HFFc6 (cell line): ENCODE measurements at regions not wholly inside any gene's neighbourhood (a gene's known extent, or its start where the extent isn't known, plus 50 kb on each side); places are given as distances from the start of the nearest gene placed in this dataset.

Experiments used
- DNase-seq: peaks from one replicate; pipeline ENCODE4 v3.0.0-alpha.2; 2018
- H3K27ac Mint-ChIP-seq: 2 replicates; pipeline ENCODE4 v1.8.0; 2020; ENCODE audit warnings: mild to moderate bottlenecking, mixed read lengths
- H3K27me3 Mint-ChIP-seq: 2 replicates; pipeline ENCODE4 v1.8.0; 2021; ENCODE audit warnings: mild to moderate bottlenecking, moderate library complexity, mixed read lengths; ENCODE audit not compliant: insufficient read depth
- H3K36me3 Mint-ChIP-seq: 2 replicates; pipeline ENCODE4 v1.8.0; 2021; ENCODE audit warnings: low read depth, mixed read lengths
- H3K4me1 Mint-ChIP-seq: 2 replicates; pipeline ENCODE4 v1.8.0; 2020; ENCODE audit warnings: low read depth, mixed read lengths
- H3K4me3 Mint-ChIP-seq: 2 replicates; pipeline ENCODE4 v1.8.0; 2020; ENCODE audit warnings: mild to moderate bottlenecking, moderate library complexity, mixed read lengths
- H3K9me3 Mint-ChIP-seq: 2 replicates; pipeline ENCODE4 v1.8.0; 2020; ENCODE audit warnings: mild to moderate bottlenecking, mixed read lengths
- TF ChIP-seq, protein P1 (sequence below): fragments of 200-600 bp; sonication (generic); IDR thresholded peaks from 2 replicates; pipeline ENCODE4 v1.5.0; 2021; ENCODE audit warnings: antibody characterized with exemption, mild to moderate bottlenecking

DNA sequence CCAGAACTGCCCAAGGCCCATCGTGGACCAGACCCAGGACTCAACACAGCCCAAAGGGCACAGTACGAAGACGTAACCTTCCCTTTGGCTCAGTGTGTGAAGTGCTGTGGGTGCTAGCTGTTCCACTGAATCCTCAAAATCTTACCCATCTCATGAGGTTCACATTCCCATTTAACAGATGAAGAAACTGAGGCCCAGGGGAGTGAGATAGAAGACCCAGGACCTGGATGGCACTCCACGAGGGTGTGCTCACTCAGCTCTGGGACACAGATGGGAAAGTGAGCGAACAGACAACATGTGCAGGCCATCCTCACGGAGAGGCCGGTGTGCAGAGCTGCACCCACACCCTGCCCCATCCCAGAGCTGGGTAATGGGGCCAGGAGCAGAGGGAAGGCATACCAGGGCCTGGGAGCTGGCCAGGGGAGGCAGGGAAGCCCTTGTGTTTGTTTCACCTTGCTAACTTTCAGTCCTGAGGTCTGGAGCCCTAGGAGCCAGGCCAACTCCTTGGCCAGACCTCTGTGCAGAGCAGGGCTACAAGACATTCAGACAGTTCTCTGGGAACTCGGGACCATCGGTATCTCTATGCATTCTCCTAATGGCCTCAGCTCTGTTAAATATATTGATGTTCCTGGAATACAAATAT lies 100.3 kb upstream of the ZMIZ1 start:
- Mint-ChIP-seq H3K4me3 (no peak overlapping the region), H3K27me3 (no peaks in the 10 kb centered on the region; the same call in 1 of the 2 replicates), H3K4me1 (peaks cover 31% of the 10 kb centered on the region), H3K9me3 (no peaks in the 10 kb centered on the region), H3K27ac (no peak overlapping the region), H3K36me3 (no peaks in the 10 kb centered on the region)
- DNase-seq, result no peak
- TF ChIP-seq, protein P1, sequence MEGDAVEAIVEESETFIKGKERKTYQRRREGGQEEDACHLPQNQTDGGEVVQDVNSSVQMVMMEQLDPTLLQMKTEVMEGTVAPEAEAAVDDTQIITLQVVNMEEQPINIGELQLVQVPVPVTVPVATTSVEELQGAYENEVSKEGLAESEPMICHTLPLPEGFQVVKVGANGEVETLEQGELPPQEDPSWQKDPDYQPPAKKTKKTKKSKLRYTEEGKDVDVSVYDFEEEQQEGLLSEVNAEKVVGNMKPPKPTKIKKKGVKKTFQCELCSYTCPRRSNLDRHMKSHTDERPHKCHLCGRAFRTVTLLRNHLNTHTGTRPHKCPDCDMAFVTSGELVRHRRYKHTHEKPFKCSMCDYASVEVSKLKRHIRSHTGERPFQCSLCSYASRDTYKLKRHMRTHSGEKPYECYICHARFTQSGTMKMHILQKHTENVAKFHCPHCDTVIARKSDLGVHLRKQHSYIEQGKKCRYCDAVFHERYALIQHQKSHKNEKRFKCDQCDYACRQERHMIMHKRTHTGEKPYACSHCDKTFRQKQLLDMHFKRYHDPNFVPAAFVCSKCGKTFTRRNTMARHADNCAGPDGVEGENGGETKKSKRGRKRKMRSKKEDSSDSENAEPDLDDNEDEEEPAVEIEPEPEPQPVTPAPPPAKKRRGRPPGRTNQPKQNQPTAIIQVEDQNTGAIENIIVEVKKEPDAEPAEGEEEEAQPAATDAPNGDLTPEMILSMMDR, result no peak

DNA sequence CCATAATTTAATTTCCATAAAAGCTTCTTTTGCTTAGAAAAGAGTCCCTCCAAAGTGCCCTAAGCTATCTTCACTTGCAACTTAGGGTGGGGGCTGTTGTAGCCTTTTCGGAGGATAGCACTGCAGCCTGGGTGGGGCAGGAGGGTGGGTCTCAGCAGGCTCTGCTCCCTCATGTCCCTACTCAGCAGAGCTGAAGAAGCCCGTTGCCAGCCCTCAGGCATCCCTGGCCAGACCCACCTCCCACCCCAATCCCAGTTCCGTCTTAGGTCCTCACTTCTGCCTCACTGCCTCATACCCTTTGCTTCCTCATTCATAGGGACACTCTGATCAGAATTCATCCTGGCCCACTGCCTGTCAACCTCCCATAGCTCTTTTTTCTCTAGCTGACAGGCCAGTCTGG lies 99.8 kb upstream of the ZMIZ1 start:
- H3K36me3 Mint-ChIP-seq, result no peaks in the 10 kb centered on the region
- no peak overlapping the region for H3K27ac Mint-ChIP-seq
- no peaks in the 10 kb centered on the region; the same call in 1 of the 2 replicates for H3K27me3 Mint-ChIP-seq
- no peak for DNase-seq
- peaks cover 31% of the 10 kb centered on the region for H3K4me1 Mint-ChIP-seq
- H3K4me3 Mint-ChIP-seq, result no peak overlapping the region
- no peaks in the 10 kb centered on the region for H3K9me3 Mint-ChIP-seq
- TF ChIP-seq, protein P1, result no peak

DNA sequence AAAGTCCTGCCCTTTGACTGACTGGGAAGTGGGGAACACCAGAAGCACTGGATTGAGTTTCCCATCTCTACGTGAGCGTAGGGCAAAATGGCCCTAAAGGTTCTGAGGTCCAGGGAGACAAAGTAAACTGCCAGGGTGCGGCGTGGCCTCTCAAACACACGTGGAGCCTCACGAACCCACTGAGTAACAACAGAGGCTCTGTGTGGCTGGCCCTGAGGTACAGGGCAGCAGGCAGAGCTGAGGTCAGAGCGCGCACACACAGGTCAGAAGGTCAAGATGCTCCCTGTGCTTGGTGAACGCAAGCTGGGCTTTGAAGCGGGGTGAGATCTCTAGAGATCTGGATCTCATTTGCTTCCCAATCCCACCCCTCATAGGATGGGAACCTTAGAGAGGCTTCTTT lies 99.0 kb upstream of the ZMIZ1 start:
- Mint-ChIP-seq H3K27ac (no peak overlapping the region), H3K4me3 (no peak overlapping the region), H3K9me3 (no peaks in the 10 kb centered on the region), H3K27me3 (peaks cover 2% of the 10 kb centered on the region), H3K4me1 (peaks cover 35% of the 10 kb centered on the region), H3K36me3 (no peaks in the 10 kb centered on the region)
- DNase-seq, result no peak
- TF ChIP-seq, protein P1, result no peak

DNA sequence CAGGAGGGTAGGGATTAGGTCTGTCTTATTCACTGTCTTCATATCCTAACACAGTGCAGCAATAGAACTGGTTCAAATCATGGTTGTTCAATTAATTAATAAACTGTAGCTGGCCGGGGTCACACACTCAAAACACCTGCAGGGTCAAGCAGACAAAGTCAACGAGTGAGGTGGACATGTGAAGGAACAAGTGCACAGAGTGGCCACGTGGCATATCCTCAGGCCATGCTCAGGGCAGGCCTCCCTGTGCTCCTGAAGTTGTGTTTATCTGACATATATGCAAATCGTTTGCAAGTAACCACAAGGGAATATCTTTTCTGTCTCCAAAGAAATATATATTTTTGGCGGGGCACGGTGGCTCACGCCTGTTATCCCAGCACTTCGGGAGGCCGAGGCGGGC lies 98.5 kb upstream of the ZMIZ1 start:
- Mint-ChIP-seq H3K4me1 (peaks cover 35% of the 10 kb centered on the region), H3K27me3 (peaks cover 2% of the 10 kb centered on the region), H3K36me3 (no peaks in the 10 kb centered on the region), H3K9me3 (no peaks in the 10 kb centered on the region), H3K27ac (no peak overlapping the region), H3K4me3 (no peak overlapping the region)
- TF ChIP-seq, protein P1, result no peak
- DNase-seq, result no peak

DNA sequence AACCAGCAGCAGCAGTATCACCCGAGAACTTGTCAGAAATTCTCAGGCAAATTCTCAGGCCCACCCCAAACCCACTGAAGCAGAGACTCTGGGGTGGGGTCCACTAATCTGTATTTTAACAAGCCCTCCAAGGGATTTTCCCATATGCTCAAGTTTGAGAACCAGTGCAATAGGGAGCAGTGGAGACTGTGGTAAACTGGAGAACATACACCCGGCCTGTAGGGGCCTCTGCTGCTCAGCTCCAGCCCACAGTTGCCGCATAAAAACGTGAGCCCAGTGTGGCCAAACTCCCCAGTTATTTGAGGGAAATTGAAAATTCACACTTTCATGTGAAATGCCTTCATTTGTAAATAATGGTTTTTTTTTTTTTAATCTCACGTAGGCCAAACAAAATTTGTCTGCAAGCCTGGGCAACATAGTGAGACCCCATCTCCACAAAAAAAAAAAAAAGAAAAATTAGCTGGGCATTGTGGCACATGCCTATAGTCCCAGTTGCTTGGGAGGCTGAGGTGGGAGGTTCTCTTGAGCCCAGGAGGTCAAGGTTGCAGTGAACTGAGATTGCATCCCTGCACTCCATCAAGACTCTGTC lies 97.6 kb upstream of the ZMIZ1 start:
- H3K36me3 Mint-ChIP-seq, result no peaks in the 10 kb centered on the region
- TF ChIP-seq, protein P1, result no peak
- H3K9me3 Mint-ChIP-seq, result no peaks in the 10 kb centered on the region
- H3K27me3 Mint-ChIP-seq, result peaks cover 2% of the 10 kb centered on the region
- H3K4me1 Mint-ChIP-seq, result peaks cover 41% of the 10 kb centered on the region
- DNase-seq, result no peak
- no peak overlapping the region for H3K4me3 Mint-ChIP-seq
- H3K27ac Mint-ChIP-seq, result no peak overlapping the region
